ENCODE measurements at regions not wholly inside any gene's neighbourhood (a gene's known extent, or its start where the extent isn't known, plus 50 kb on each side); places are given as distances from the start of the nearest gene placed in this dataset.

GRCh38 chr4:3851881-3852280 lies 85.7 kb downstream of the ADRA2C start:
- peaks cover 6% of the 10 kb centered on the region for H3K9me3 ChIP-seq (ENCODE audit: low read depth, low read length, poor library complexity, severe bottlenecking)
- H3K4me1 ChIP-seq (ENCODE audit: insufficient read depth, low read length, poor library complexity, severe bottlenecking) = peaks cover 4% of the 10 kb centered on the region
- no peak overlapping the region for H3K27ac ChIP-seq (ENCODE audit: low read depth, low read length, poor library complexity, severe bottlenecking)
- TF ChIP-seq EZH2 (IDR thresholded peaks at IDR 0.05; ENCODE audit: borderline replicate concordance, low read depth, low read length, poor library complexity, severe bottlenecking) (no peak), CTCF (conservative IDR thresholded peaks at IDR 0.05; ENCODE audit: low read depth, low read length) (no peak)
- peaks cover 17% of the 10 kb centered on the region for H3K27me3 ChIP-seq (replicated peaks; ENCODE audit: insufficient read depth, low read depth, low read length, poor library complexity)
- intact Hi-C loops (cut with micrococcal nuclease; ENCODE audit: unreplicated experiment) = no loop called here
- CTCF ChIA-PET = no interaction called here
- peak; percentile 22 for DNase-seq (ENCODE audit: low spot score)
- BruUV-seq (replicated peaks) = no TSS peak
- POLR2A ChIA-PET (ENCODE audit: low non-redundant PET) = no interaction called here
- H3K4me3 ChIP-seq (ENCODE audit: low read depth, low read length, poor library complexity, severe bottlenecking) = no peak overlapping the region
- no peaks in the 10 kb centered on the region for H3K36me3 ChIP-seq (ENCODE audit: insufficient read depth, low read length, poor library complexity, severe bottlenecking)

DNA sequence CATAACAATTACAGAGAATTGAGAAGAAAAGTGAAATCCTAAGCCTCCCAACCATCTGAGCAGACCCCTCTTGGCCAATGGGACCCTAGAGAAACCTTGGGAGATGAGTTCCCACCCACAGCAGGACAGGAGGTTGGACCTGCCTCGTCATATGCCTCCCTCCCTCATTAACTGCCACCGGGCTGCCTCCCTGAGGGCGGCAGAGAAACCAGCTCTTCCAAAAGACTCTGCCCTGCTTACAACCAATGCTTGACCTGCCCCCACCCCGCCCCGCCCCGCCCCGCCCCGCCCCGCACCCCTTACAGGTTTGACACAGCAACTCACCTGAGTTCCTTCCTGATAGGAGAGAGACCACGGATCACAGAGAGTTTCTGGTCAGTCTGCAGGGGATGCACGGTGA lies 86.1 kb downstream of the ADRA2C start:
- POLR2A ChIA-PET (ENCODE audit: low non-redundant PET) = no interaction called here
- CTCF ChIA-PET = no interaction called here
- H3K36me3 ChIP-seq (ENCODE audit: insufficient read depth, low read length, poor library complexity, severe bottlenecking) = no peaks in the 10 kb centered on the region
- H3K4me3 ChIP-seq (ENCODE audit: low read depth, low read length, poor library complexity, severe bottlenecking) = no peak overlapping the region
- H3K9me3 ChIP-seq (ENCODE audit: low read depth, low read length, poor library complexity, severe bottlenecking) = peaks cover 6% of the 10 kb centered on the region
- BruUV-seq (replicated peaks) = no TSS peak
- peaks cover 18% of the 10 kb centered on the region for H3K27me3 ChIP-seq (replicated peaks; ENCODE audit: insufficient read depth, low read depth, low read length, poor library complexity)
- DNase-seq (ENCODE audit: low spot score) = no peak
- H3K27ac ChIP-seq (ENCODE audit: low read depth, low read length, poor library complexity, severe bottlenecking) = no peak overlapping the region
- intact Hi-C loops (cut with micrococcal nuclease; ENCODE audit: unreplicated experiment) = no loop called here
- H3K4me1 ChIP-seq (ENCODE audit: insufficient read depth, low read length, poor library complexity, severe bottlenecking) = peaks cover 4% of the 10 kb centered on the region
- TF ChIP-seq EZH2 (IDR thresholded peaks at IDR 0.05; ENCODE audit: borderline replicate concordance, low read depth, low read length, poor library complexity, severe bottlenecking) (no peak), CTCF (conservative IDR thresholded peaks at IDR 0.05; ENCODE audit: low read depth, low read length) (no peak)

DNA sequence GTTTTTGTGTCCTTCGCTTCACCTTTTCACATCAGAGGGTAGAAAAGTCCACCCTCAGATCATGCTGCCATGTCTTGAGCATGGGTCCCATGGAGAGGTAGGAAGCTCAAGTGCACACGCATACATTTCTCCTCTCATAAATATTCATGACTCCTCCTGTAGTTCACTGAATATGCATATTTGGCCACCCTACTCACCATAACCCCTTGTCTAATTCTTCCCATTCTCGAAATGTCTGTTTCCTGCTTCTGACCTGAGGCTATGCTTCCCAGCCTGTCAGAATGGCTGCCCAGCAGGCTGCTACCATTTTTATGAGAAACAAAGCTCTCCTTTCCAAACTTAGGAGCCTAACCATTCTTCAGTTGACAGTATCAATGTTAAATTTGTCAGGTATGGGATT lies 86.5 kb downstream of the ADRA2C start:
- no peak for DNase-seq (ENCODE audit: low spot score)
- Histone ChIP-seq H3K27me3 (replicated peaks; ENCODE audit: insufficient read depth, low read depth, low read length, poor library complexity) (peaks cover 18% of the 10 kb centered on the region), H3K36me3 (ENCODE audit: insufficient read depth, low read length, poor library complexity, severe bottlenecking) (no peaks in the 10 kb centered on the region), H3K27ac (ENCODE audit: low read depth, low read length, poor library complexity, severe bottlenecking) (no peak overlapping the region), H3K4me1 (ENCODE audit: insufficient read depth, low read length, poor library complexity, severe bottlenecking) (peaks cover 4% of the 10 kb centered on the region), H3K4me3 (ENCODE audit: low read depth, low read length, poor library complexity, severe bottlenecking) (no peak overlapping the region), H3K9me3 (ENCODE audit: low read depth, low read length, poor library complexity, severe bottlenecking) (peaks cover 6% of the 10 kb centered on the region)
- TF ChIP-seq CTCF (conservative IDR thresholded peaks at IDR 0.05; ENCODE audit: low read depth, low read length) = no peak
- no peak for TF ChIP-seq EZH2 (IDR thresholded peaks at IDR 0.05; ENCODE audit: borderline replicate concordance, low read depth, low read length, poor library complexity, severe bottlenecking)
- BruUV-seq (replicated peaks) = no TSS peak
- ChIA-PET CTCF (no interaction called here), POLR2A (ENCODE audit: low non-redundant PET) (no interaction called here)
- intact Hi-C loops (cut with micrococcal nuclease; ENCODE audit: unreplicated experiment) = no loop called here

Data from A673 (cell line).